ENCODE measurements at regions not wholly inside any gene's neighbourhood (a gene's known extent, or its start where the extent isn't known, plus 50 kb on each side); places are given as distances from the start of the nearest gene placed in this dataset.

GRCh38 chr14:82720431-82720830 is 1186.8 kb upstream of the SEL1L start:
- TF ChIP-seq CTCF (IDR thresholded peaks at IDR 0.05) (no peak), ZFX (IDR thresholded peaks at IDR 0.05; ENCODE audit: borderline replicate concordance) (no peak)

Data from 22Rv1 (cell line).